ENCODE measurements at regions not wholly inside any gene's neighbourhood (a gene's known extent, or its start where the extent isn't known, plus 50 kb on each side); places are given as distances from the start of the nearest gene placed in this dataset.

DNA sequence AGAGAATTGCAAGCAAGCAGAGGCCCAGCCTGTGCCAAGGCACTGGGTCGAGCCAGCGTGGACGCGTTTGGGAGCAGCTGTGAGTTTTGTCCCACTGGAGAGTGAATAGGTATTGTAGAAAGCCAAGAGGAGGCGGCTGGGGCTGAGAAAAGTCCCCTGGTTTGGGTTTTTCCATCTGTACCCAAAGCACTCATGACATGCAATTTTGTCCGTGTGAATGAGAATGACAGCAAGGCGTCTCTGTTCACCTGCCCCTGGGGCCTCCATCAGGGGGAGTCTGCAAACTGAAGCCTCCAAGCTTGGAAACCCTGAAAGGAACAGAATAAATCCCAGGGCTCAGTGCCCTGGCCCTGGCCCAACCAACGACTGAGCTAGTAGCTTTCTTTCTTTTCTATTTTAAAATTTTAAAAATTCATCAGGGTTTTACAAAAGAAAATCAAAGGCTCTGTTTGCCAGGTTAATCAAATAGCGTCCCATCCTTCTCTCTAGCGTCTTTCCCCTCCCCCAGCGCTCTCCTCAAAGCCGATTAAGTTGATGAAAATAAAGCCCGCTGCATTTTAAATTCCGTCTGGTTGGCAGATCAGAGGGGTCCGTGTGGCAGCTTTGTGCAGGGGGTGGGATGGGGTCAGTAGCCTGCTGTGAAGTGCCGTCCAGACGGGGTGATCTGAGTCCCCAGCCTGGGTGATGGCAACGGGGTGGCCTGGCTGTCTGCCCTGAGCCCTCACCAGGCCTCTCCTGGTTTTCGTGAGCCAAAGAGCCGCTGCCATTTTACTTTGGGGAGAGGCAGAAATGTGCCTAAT, 171.0 kb downstream of the KATNIP start:
- DNase-seq, result no peak

DNA sequence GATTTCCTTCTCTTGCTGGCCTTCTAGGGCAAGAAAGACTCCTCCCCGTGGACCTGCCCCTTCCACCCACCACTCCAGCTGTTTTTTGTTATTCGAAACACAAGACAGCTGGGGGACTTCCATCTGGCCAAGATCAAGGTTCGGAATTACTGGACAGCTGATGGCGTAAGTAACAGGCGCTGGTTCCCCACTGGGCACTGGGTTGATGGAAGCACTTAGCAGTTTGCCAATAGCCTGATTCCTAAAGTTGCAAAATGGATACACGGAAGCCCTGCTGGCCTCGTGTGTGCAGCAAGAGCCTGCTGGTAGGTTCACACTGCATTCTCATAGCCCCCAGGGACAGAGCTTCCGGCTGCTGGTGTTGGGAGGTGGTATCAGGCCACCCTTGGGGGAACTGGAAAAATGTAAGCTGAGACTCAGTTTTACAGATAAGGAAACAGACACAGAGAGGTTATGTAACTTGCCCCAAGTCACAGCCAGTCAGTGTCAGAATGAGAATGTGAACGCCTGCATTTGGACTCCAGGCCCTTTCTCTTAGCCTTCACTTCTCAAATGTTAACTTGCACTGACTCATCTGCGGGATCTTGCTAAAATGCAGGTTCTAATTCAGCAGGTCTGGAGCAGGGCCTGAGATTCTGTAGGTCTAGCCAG, 171.7 kb downstream of the KATNIP start:
- DNase-seq, result no peak

DNA sequence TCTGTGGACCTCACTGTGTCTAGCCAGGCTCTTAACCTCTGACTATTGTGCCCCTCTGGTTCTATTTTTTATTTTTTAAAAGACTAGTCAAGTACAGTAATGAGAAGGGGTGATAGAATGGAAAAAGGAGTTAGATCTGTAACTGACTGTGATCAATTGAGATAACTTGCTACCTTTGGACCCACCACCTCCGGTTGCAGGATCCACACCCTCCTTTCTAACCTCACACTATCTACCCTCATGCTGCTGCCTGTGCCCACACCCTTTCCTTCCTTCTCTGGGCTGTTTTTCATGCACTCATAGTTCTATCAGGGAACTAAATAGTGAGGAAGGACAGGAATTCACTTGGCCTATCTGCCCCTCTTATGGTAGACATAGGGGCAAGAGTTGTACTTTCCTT, 172.3 kb downstream of the KATNIP start:
- no peak for DNase-seq

DNA sequence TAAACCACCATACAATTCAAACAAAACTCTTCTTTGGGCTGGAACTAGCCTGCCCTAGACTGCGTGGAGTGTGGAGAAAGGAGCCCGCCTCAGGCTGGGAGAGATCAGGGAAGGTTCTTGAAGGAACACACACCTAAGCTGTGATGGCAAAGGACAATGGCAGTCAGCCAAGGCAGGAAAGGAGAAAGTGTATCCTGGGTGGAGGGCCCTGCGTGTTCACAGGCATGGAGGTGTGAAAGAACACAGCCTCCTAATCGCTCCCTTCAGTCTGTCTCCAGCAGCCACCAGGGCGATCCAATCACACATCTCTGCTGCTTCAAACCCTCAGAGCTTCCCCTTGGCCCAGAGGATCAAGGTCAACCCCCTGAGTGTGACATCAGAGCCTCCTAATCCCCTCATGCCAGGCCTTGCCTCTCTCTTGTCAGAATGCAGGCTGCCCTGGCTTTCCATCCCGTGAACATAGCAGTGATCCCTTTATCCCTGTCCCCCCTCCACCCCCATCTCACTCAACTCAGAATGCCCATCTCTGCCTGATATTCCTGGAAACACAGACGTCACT, 173.0 kb downstream of the KATNIP start:
- DNase-seq, result no peak

DNA sequence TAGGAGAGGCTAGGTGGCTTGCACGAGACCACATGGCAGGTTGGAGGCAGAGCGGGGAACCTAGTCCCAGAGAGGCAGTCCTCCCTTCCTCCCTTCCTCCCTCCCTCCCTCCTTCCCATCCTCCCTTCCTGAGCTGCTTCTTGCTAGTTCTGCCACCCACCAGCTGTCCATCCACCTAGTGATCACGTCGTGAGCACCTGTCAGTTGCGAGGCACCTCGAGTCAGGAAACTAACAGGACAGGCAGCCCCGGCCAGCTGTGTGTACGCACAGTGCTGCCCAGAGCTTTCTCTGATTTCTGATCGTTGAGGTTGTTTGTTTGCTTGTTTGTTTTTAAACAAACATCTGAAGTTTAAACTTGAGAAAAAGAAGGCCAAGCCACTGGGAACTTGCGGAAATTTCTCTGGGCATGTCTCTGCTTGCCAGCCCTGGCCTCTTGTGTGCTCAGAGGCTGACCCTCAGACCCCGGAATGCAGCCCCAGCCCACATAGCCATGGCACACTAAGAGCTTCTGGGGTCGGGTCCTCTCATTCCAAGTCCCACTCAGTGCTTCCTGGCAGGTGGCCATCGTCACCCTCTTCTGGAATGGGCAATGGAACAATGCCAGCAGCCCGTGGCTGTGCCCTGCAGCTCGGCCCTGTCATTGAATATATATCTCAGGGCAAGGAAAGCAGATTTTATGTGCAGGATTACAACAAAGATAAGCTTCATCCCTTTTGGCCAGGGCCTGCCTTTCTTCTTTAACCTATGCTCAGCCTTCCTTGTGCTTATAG, 174.0 kb downstream of the KATNIP start:
- no peak for DNase-seq

DNA sequence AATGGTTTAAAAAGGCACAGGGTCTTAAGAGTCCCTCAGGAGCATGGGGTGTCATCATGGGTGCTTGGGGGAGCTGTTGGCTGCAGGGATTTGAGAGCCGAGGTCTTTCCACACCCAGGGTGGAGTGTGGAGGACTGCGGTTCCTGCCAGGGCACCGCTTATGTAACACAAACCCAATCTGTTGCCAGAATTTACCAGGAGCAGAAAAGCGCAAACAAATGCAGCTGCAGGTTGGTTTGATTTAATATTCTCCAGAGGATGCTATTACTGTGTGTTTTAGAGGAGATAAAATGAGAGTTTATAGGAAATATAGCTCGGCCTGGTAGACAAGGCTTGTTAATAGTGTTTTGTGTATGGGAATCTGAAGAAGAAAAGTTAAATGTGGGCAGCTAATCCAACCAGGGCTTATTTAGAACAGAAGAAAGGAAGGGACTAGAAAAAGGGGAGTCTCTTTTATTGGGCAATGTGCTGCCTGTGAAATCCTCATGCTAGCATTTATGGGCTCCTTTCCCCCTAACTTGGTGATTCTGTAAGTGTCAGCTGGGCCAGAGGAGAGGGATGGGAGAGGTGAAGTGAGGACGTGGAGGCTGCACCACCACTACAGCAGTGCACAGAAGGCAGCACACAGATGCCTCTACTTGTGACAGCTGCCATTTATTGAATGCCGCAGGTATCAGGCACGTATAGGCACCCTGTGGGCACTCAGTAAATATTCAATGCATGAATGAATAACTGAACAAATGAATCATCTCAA, 174.7 kb downstream of the KATNIP start:
- DNase-seq, result no peak

DNA sequence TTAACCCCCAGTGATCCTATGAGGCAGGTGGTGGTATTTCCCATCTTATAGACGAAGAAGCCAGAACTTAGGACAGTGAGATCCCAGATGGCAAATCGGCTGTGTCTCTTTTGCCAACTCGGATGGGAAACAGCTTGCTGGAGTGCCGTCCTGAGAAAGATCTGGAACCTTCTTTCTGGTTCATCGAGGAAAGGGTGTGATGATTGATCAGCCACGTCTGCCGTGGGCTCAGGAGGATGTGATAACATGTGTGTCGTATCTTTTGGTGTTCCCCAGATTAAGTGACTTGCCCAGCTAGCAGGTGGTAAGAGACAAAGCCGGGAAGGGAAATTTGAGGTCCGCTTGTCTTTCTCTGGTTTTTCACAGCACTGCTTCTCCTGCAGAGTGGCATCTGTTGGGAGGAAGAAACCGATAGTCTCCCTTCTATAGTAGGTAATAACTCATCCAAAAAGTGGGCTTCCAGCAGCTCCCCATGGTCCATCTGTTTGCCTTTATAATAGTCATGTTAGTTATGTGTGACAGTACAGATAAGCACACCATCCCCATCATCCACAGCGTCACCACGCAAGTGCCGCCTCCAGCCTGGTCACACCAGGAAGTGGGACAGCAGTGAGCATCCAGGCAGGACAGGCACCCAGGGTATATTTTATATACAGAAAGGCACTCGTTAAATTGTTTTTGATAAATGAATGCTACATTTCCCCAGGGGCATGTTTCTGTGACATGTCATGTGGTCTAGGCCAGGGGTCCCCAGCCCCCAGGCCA, 175.5 kb downstream of the KATNIP start:
- no peak for DNase-seq

DNA sequence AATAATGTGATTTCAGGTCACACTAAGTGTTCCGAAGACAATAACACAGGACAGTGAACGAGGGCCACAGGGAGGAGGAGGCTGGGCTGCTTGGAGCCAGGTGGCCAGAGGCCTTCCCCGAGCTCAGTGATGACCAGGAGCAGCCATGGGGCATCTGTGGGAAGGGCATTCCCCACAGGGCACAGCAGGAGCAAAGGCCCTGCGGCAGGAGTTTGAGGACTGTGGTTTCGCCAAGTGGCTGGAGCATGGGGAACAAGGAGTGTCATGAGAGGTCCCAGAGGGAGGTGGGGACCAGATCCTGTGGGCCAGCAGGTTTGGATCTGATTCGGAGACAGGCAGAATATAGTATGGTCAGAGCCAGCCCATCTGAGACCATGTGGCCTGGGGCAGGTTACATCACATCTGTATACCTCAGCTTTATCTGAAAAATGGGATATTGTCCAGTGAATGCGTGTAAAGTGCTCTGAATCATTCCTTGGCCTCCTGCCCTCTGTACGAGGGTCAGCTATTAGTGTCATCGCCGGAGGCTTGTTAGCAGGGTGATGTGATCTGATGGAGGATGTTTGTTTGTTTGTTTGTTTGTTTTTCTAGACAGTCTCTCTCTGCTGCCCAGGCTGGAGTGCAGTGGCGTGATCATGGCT, 176.8 kb downstream of the KATNIP start:
- no peak for DNase-seq

DNA sequence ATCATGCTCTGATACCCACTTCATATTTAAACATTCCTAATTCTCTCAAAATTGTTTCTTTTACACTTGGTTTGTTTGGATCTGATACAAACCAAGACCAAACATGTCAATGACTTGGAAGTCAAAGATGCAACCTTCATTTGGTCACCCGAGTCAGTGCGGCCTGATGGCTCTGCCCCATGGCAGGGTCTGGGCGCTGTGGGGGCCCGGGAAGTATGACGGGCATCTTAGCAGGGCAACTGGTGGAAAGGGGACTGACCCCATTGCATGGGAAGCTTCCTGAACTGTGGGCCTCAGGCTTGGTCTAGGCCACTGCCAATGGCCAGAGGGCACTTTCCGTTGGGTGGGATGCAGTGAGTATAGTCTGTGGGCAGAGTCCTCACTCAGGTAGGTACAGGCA, 178.0 kb downstream of the KATNIP start:
- DNase-seq, result no peak

DNA sequence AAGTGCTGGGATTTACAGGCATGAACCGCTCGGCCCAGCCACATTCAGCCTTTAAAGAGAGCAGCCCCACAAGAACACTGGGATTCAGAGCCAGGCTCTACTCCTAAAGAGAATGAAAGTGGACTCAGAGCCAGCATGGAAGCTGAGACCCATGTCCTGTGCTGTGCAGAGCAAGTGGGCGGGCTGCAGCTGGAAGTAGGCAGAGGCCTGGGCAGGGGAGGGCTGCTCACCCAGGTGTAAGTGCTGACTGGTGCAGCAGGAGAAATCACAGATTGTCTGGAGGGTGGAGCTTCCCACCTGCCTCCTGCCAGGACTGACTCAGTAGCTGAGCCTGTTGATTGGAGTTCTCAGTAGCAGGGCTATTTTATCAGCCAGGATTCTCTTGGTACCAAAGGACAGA, 178.7 kb downstream of the KATNIP start:
- DNase-seq, result no peak

DNA sequence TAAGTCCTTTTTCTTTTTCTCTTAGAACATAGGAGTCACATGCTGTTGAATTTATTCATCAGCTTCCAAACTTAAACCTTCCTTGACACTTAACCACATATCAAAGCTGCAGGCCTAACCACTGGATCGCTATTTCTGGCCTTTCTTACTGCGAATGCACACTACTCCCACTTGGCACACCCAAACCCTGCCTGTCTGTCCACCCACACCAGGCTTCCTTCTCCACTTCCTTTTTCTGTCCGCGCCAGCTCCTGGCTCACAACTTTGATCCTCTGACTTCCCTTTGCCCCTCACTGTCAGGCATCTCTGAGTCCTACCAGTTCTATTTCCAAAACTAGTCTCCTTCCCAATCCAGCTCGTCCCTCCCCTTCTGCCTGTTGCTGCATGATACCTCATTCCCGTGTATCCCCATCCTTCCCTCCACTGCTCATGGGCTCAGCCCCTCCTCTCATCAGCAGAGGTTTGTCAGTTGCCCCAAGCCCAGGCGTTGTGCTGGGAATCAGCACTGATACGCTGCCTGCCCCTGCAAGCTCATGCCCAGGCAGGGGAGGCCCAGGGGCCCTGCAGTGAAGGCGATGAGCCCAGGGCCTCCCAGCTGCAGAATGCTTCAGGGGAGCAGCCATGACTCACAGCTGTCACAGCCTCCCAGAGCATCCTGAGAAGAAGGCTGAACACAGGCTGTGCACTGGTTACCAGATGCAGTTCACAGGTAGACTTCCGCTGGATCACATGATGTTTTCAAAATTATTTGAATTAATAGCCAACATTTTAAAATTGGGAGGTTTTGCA, 179.8 kb downstream of the KATNIP start:
- no peak for DNase-seq

DNA sequence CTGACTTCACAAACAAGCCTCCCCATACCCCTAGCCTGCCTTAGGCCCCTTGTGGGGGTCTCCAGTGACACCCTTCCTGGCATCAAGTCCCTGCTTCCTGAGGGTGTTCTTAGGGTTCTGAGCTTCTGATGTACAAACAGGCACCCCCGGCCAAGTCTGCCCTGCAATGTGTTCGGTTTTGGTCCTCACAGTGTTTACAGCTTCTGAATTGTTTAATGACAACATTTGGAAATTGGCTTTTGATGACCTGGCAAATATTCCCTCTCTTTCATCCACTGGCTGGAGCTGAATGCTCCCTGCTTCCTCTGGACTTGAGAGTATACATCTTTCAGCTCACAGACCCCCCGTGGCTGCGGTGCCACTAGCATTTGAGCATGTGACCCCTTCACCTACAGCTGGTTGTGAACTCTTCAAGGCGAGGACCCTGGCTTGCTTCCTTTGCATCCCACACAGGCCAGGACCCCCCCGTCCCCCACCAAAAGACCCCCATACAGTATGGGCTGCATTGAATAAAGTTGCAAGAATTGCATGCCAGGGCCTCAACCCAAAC, 180.8 kb downstream of the KATNIP start:
- no peak for DNase-seq

DNA sequence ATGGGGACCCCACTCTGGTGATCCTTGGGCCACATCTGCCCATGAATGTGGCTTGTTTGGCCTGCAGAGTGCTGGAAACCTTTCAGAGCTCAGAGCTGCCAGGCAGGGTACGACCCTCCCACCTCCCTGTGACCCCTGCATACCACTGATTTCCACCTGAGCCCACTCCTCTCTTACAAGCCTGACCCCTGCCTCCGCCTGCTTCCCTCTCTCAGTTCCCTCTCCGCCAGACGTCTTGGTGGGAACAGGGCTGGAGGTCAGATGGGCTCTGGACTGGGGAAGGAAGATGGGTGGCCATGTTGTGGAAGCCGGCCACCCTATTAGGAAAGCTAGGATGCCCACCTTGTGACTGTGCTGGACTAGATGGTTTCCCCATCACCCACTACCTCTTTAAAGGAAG, 185.1 kb downstream of the KATNIP start:
- no peak for DNase-seq

DNA sequence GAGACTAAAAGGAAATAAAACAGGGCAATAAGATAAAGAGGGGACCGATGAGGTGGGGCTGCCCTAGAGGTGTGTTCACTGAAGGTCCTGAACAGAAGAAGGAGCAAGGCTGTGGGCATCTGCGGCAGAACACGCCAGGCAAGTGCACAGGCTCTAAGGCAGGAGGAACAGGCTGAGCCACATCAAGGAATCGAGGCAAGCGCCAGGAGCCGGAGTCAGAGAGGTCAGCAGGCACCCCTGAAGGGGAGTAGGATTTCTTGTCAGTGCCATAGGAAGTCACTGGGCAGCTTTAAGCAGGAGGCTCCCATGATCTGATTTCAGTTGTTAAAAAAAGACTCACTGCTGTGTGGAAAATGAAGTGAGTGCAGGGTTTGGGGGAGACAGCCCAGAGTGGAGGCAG, 186.5 kb downstream of the KATNIP start:
- no peak for DNase-seq

DNA sequence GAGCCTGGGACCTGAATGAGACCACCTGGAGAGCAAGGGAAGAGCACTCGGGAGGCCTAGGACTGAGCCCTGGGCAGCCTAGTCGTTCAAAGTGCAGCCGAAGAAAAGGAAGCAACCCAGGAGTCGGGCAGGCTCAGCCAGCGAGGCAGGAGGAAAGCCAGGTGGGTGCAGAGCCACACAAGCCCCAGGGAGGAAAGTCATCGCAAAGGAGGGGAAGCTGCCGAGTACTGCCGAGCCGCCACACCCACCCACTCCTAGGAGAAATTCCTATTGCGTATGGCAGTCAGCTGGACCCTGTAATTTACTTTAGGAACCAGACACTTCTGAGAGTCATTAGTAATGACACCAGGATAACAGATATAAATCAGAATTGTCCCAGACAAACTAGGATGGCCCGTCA, 187.6 kb downstream of the KATNIP start:
- no peak for DNase-seq
